Activated T-cell treated with anti-CD3 and anti-CD28 coated beads, Interleukin-2, amount 50 U/mL, for 48 hours (primary cell): ENCODE measurements at regions not wholly inside any gene's neighbourhood (a gene's known extent, or its start where the extent isn't known, plus 50 kb on each side); places are given as distances from the start of the nearest gene placed in this dataset.
"Not testable (repeated sequence)": the region's sequence is repeated elsewhere in the genome, so short reads cannot be mapped to it uniquely, and the experiment has no call there.

Experiments used
- DNase-seq, 2 experiments: peaks; one replicate each; pipeline ENCODE4 v3.0.0-alpha.2; 2020

- DNase-seq = no peak
Observed at GRCh38 chr13:110006304-110006703, 219.9 kb upstream of the IRS2 start.

- no peak for DNase-seq
Observed at GRCh38 chr13:110005563-110005962, 219.2 kb upstream of the IRS2 start.

GRCh38 chr13:110004814-110005213 lies 218.4 kb upstream of the IRS2 start:
- no peak for DNase-seq

GRCh38 chr13:110001670-110002275 lies 215.4 kb upstream of the IRS2 start:
- DNase-seq = no peak

- no peak for DNase-seq
Observed at GRCh38 chr13:110000534-110001345, 214.4 kb upstream of the IRS2 start.

- DNase-seq = no peak
Observed at GRCh38 chr13:109999659-110000533, 213.5 kb upstream of the IRS2 start.

GRCh38 chr13:109998684-109999533 lies 212.5 kb upstream of the IRS2 start:
- DNase-seq = no peak

GRCh38 chr13:109998037-109998436 lies 211.7 kb upstream of the IRS2 start:
- DNase-seq = no peak

- DNase-seq = not testable (repeated sequence)
Observed at GRCh38 chr13:109997056-109997595, 210.7 kb upstream of the IRS2 start.

- no peak for DNase-seq
Observed at GRCh38 chr13:109996404-109996960, 210.1 kb upstream of the IRS2 start.

GRCh38 chr13:109995578-109995977 lies 209.2 kb upstream of the IRS2 start:
- DNase-seq = no peak

- DNase-seq = no peak
Observed at GRCh38 chr13:109990296-109990695, 203.9 kb upstream of the IRS2 start.

GRCh38 chr13:109989686-109990085 lies 203.3 kb upstream of the IRS2 start:
- DNase-seq = no peak

GRCh38 chr13:109989155-109989554 lies 202.8 kb upstream of the IRS2 start:
- no peak for DNase-seq

- DNase-seq = no peak
Observed at GRCh38 chr13:109986851-109987250, 200.5 kb upstream of the IRS2 start.

GRCh38 chr13:109985871-109986450 lies 199.6 kb upstream of the IRS2 start:
- no peak for DNase-seq

- DNase-seq = no peak
Observed at GRCh38 chr13:109983447-109983846, 197.1 kb upstream of the IRS2 start.

GRCh38 chr13:109981000-109981399 lies 194.6 kb upstream of the IRS2 start:
- no peak for DNase-seq

- not testable (repeated sequence) for DNase-seq
Observed at GRCh38 chr13:109979676-109980075, 193.3 kb upstream of the IRS2 start.

- DNase-seq = no peak
Observed at GRCh38 chr13:109979228-109979627, 192.8 kb upstream of the IRS2 start.

- DNase-seq = no peak
Observed at GRCh38 chr13:109977212-109977968, 191.0 kb upstream of the IRS2 start.
